Astrocyte of the spinal cord (primary cell): ENCODE measurements at regions not wholly inside any gene's neighbourhood (a gene's known extent, or its start where the extent isn't known, plus 50 kb on each side); places are given as distances from the start of the nearest gene placed in this dataset.

ENCODE experiments used
- DNase-seq: peaks from one replicate; pipeline ENCODE4 v3.0.0; 2011; ENCODE audit warnings: low read depth, low spot score
- H3K4me3 ChIP-seq: 2 replicates; pipeline ENCODE4 v1.5.1; 2011; ENCODE audit warnings: low read depth, mild to moderate bottlenecking, low read length, moderate library complexity
- CTCF ChIP-seq: IDR thresholded peaks from 2 replicates; pipeline ENCODE4 v1.5.1; 2012; ENCODE audit warnings: low read depth, mild to moderate bottlenecking, low read length, inconsistent platforms
- in situ Hi-C: cut with HindIII; loops from 2 replicates; pipeline ENCODE4 v1.10.0; 2017; ENCODE audit warnings: low sequenced_read_pairs

- H3K4me3 ChIP-seq, result no peak overlapping the region
- in situ Hi-C loops, result no loop called here
- no peak for TF ChIP-seq CTCF
- no peak for DNase-seq
These were observed 94.4 kb upstream of the LIMCH1 start for GRCh38 chr4:41443340-41444079.

GRCh38 chr4:41446391-41446790 is 91.6 kb upstream of the LIMCH1 start:
- no peak overlapping the region for H3K4me3 ChIP-seq
- TF ChIP-seq CTCF, result no peak
- in situ Hi-C loops, result no loop called here

GRCh38 chr4:41446981-41447725 is 90.8 kb upstream of the LIMCH1 start:
- no peak overlapping the region for H3K4me3 ChIP-seq
- no peak for DNase-seq
- no peak for TF ChIP-seq CTCF
- in situ Hi-C loops, result no loop called here

More at GRCh38 chr4:41446391-41446790, 91.6 kb upstream of the LIMCH1 start:
- no peak for DNase-seq

GRCh38 chr4:41448934-41449333 is 89.0 kb upstream of the LIMCH1 start:
- no peak for DNase-seq
- in situ Hi-C loops, result no loop called here
- no peak for TF ChIP-seq CTCF
- H3K4me3 ChIP-seq, result no peak overlapping the region

GRCh38 chr4:41451961-41452360 is 86.0 kb upstream of the LIMCH1 start:
- TF ChIP-seq CTCF, result no peak
- in situ Hi-C loops, result no loop called here
- DNase-seq, result no peak
- H3K4me3 ChIP-seq, result no peak overlapping the region

- in situ Hi-C loops, result no loop called here
- DNase-seq, result no peak
- H3K4me3 ChIP-seq, result no peak overlapping the region
- no peak for TF ChIP-seq CTCF
These were observed 85.3 kb upstream of the LIMCH1 start for GRCh38 chr4:41452484-41453225.
